WERI-Rb-1 (cell line): ENCODE measurements at regions not wholly inside any gene's neighbourhood (a gene's known extent, or its start where the extent isn't known, plus 50 kb on each side); places are given as distances from the start of the nearest gene placed in this dataset.

ENCODE experiments used
- DNase-seq: peaks from one replicate; pipeline ENCODE4 v3.0.0-alpha.2; 2020
- H3K27ac ChIP-seq: fragments of 250-450 bp; sonication (Bioruptor Pico); 2 replicates; pipeline ENCODE4 v1.5.1; 2020; ENCODE audit warnings: mild to moderate bottlenecking, moderate library complexity
- H3K27me3 ChIP-seq: fragments of 250-450 bp; sonication (Bioruptor Pico); 2 replicates; pipeline ENCODE4 v1.5.1; 2021; ENCODE audit warnings: mild to moderate bottlenecking, low read depth, moderate library complexity; ENCODE audit not compliant: insufficient read depth, severe bottlenecking
- H3K36me3 ChIP-seq: fragments of 250-450 bp; sonication (Bioruptor Pico); 2 replicates; pipeline ENCODE4 v1.5.1; 2020; ENCODE audit warnings: mild to moderate bottlenecking, moderate library complexity
- H3K4me3 ChIP-seq: 2 replicates; pipeline ENCODE4 v1.5.1; 2011; ENCODE audit warnings: low read depth, mild to moderate bottlenecking, control low read depth, low read length
- H3K9me3 ChIP-seq: fragments of 250-450 bp; sonication (Bioruptor Pico); 2 replicates; pipeline ENCODE4 v1.5.1; 2021; ENCODE audit warnings: mild to moderate bottlenecking, moderate library complexity; ENCODE audit not compliant: severe bottlenecking
- TF ChIP-seq, protein P1 (sequence below): IDR thresholded peaks from 2 replicates; pipeline ENCODE4 v1.5.1; 2011; ENCODE audit warnings: low read depth, mild to moderate bottlenecking, control low read depth, inconsistent platforms, low read length

DNA sequence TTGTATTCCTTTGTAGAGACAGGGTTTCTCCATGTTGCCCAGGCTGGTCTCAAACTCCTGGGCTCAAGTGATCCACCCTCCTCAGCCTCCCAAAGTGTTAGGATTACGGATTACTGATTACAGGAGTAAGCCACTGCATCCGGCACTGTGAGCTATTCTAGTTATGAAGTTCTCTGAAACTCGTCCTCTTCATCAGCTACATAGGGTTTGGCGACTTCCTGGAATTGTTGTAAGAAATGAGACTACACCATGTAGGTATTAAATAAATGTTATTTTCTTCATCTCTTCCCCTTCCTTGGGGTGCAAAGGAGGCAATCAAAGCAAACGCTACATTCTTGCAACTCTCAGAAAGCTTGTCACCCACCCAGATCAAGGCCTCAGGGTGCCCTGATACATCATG is 131.2 kb upstream of the TIAM1 start:
- DNase-seq = no peak
- H3K9me3 ChIP-seq = no peaks in the 10 kb centered on the region
- H3K36me3 ChIP-seq = no peaks in the 10 kb centered on the region
- H3K4me3 ChIP-seq = no peak overlapping the region
- H3K27ac ChIP-seq = no peak overlapping the region
- H3K27me3 ChIP-seq = no peaks in the 10 kb centered on the region
- TF ChIP-seq, protein P1, sequence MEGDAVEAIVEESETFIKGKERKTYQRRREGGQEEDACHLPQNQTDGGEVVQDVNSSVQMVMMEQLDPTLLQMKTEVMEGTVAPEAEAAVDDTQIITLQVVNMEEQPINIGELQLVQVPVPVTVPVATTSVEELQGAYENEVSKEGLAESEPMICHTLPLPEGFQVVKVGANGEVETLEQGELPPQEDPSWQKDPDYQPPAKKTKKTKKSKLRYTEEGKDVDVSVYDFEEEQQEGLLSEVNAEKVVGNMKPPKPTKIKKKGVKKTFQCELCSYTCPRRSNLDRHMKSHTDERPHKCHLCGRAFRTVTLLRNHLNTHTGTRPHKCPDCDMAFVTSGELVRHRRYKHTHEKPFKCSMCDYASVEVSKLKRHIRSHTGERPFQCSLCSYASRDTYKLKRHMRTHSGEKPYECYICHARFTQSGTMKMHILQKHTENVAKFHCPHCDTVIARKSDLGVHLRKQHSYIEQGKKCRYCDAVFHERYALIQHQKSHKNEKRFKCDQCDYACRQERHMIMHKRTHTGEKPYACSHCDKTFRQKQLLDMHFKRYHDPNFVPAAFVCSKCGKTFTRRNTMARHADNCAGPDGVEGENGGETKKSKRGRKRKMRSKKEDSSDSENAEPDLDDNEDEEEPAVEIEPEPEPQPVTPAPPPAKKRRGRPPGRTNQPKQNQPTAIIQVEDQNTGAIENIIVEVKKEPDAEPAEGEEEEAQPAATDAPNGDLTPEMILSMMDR = no peak

DNA sequence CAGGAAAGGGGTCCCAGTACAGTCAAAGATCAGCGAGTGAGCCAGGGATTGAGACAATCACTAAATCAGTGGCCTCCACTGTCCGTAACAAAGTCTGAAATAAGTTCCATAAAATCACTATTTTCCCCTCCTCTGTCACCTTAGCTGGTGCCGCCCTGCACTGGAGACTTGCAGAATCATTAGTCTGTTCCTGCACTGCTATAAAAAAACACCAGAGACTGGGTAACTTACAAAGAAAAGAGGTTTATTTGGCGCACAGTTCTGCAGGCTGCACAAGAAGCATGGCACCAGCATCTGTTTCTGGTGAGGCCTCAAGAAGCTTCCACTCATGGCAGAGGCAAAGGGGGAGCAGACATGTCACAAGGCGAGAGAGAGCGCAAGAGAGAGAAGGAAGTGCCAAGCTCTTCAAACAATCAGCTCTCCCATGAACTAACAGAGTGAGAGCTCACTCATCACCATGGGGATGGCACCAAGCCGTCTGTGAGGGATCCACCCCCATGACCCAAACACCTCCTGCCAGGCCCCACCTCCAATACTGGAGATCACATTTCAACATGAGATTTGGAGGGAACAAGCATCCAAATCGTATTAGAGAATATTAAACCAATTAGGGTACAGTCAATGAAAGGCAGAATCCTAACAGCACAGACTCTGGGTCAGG is 129.8 kb upstream of the TIAM1 start:
- no peak overlapping the region for H3K4me3 ChIP-seq
- H3K27ac ChIP-seq = no peak overlapping the region
- no peaks in the 10 kb centered on the region for H3K36me3 ChIP-seq
- no peaks in the 10 kb centered on the region for H3K27me3 ChIP-seq
- TF ChIP-seq, protein P1 = no peak
- no peak for DNase-seq
- H3K9me3 ChIP-seq = no peaks in the 10 kb centered on the region

DNA sequence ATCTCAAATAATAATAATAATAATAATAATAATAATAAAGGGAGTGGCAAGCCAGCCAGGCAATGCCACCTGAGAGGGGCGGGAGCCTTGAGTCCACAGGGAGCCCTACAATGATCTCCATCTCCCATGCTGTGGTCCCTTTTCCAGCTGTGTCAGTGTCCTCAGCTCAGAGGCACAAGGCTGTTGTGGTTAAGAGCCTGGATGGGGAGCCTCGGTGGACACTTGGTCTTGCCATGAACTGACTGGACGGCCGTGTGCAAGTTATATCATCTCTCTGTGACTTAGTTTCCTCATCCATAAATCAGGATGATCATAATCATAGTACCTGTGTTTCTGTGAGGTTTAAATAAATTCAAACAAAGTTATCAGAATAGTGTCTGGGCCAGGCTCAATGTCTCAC is 127.8 kb upstream of the TIAM1 start:
- no peak overlapping the region for H3K27ac ChIP-seq
- H3K36me3 ChIP-seq = no peaks in the 10 kb centered on the region
- no peaks in the 10 kb centered on the region for H3K27me3 ChIP-seq
- no peaks in the 10 kb centered on the region for H3K9me3 ChIP-seq
- DNase-seq = no peak
- no peak overlapping the region for H3K4me3 ChIP-seq
- TF ChIP-seq, protein P1 = no peak

DNA sequence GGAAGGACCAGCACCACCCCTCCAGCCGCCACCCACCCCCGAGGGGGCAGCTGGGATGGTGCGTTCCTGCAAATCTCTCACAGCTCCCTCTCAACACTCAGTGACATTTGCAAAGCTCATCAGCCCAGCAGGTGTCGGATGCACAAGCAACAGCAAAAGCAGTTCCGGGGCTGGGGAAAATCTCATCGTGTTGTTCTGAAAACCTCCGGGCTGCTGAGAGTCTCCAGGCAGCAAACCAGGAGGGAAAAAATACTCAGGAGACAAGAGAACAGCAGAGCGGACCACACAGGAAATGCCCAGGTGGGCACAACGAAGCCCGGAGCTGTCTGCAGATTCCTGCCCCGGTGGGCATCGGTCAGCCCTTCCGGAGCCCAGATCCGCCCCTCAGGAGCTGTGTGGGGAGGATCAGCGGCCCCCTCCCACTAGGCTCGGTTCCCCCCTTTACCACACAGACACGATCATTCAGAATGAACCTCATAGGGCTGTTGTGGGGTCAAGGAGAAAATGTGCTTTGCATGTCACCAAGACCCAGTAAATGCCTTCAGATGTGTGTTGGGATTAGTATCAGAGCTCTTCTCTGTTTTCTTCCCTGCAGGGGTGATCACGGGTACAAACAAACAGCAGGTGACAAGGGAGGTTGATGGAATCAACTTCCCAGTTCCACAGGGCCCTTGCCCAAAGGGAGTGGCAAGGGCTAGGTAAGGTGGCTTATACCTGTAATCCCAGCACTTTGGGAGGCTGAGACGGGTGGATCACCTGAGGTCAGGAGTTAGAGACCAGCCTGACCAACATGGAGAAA is 127.0 kb upstream of the TIAM1 start:
- TF ChIP-seq, protein P1 = no peak
- no peak overlapping the region for H3K27ac ChIP-seq
- no peaks in the 10 kb centered on the region for H3K9me3 ChIP-seq
- H3K4me3 ChIP-seq = no peak overlapping the region
- H3K36me3 ChIP-seq = no peaks in the 10 kb centered on the region
- no peaks in the 10 kb centered on the region for H3K27me3 ChIP-seq
- DNase-seq = no peak

DNA sequence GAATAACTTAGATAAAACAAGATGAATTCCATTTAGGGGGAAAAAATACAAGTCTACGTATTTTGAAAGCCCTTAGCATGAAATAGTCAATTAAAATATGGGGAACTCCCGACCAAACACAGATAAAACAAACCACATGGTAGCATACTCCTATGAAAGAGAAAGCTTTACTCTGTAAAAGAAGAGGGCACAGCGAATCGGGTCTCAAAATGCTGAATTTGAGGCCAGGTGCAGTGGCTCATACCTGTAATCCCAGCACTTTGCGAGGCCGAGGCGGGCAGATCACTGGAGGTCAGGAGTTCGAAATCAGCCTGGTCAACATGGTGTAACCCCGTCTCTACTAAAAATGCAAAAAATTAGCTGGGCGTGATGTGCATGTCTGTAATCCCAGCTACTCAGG is 116.9 kb upstream of the TIAM1 start:
- H3K4me3 ChIP-seq = no peak overlapping the region
- H3K36me3 ChIP-seq = no peaks in the 10 kb centered on the region; the same call in none of the 2 replicates
- no peaks in the 10 kb centered on the region for H3K9me3 ChIP-seq
- no peak overlapping the region for H3K27ac ChIP-seq
- no peak for DNase-seq
- TF ChIP-seq, protein P1 = no peak
- H3K27me3 ChIP-seq = no peaks in the 10 kb centered on the region
